ENCODE measurements at regions not wholly inside any gene's neighbourhood (a gene's known extent, or its start where the extent isn't known, plus 50 kb on each side); places are given as distances from the start of the nearest gene placed in this dataset.

DNA sequence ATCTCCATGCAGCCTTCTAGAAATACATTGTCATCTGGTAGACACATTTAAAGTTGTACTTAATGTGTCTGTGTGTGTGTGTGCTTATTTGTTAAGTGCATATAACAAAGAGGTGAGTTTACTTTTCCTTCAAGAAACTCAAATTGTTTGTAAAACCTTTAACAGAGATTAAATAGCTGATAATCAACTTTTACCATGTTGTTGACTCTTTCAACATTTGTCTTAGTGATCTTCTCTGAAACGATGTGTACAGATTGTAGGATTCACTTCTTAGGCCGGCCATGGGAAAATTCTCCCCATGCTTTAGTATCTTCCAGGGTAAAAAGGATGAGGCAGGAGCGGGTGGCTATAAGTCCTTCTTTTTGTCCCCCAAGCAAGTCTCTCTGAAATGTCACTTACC lies 292.9 kb upstream of the MAF start:
- Histone ChIP-seq H3K27ac (no peak overlapping the region), H3K9me3 (ENCODE audit: insufficient read depth, low read depth) (no peaks in the 10 kb centered on the region), H3K9me2 (ENCODE audit: insufficient read depth) (no peaks in the 10 kb centered on the region), H3K36me3 (ENCODE audit: low read depth) (no peaks in the 10 kb centered on the region), H3K4me2 (no peak overlapping the region), H2AFZ (no peak overlapping the region), H3K27me3 (ENCODE audit: insufficient read depth, low read depth) (peaks cover 48% of the 10 kb centered on the region), H3K79me2 (ENCODE audit: low read depth) (no peaks in the 10 kb centered on the region), H3K4me3 (no peak overlapping the region), H4K20me1 (ENCODE audit: insufficient read depth) (no peaks in the 10 kb centered on the region), H3K4me1 (replicated peaks; ENCODE audit: insufficient read depth) (no peaks in the 10 kb centered on the region), H3F3A (ENCODE audit: insufficient read depth, low read depth) (no peaks in the 10 kb centered on the region)
- DNase-seq, result no peak
- TF ChIP-seq EZH2 (IDR thresholded peaks at IDR 0.05; ENCODE audit: low read depth) (no peak), CTCF (conservative IDR thresholded peaks at IDR 0.05) (no peak)
- ChIA-PET POLR2A (ENCODE audit: unreplicated experiment) (no interaction called here), CTCF (no interaction called here)
- intact Hi-C loops (cut with micrococcal nuclease; ENCODE audit: unreplicated experiment), result no loop called here
- no TSS peak for BruUV-seq (replicated peaks)

- no peak overlapping the region for H3K4me2 ChIP-seq
- H2AFZ ChIP-seq, result no peak overlapping the region
- H3F3A ChIP-seq (ENCODE audit: insufficient read depth, low read depth), result no peaks in the 10 kb centered on the region
- BruUV-seq (replicated peaks), result no TSS peak
- TF ChIP-seq EZH2 (IDR thresholded peaks at IDR 0.05; ENCODE audit: low read depth) (no peak), CTCF (conservative IDR thresholded peaks at IDR 0.05) (no peak)
- no peaks in the 10 kb centered on the region for H3K9me3 ChIP-seq (ENCODE audit: insufficient read depth, low read depth)
- H3K27me3 ChIP-seq (ENCODE audit: insufficient read depth, low read depth), result peaks cover 48% of the 10 kb centered on the region
- no peaks in the 10 kb centered on the region for H4K20me1 ChIP-seq (ENCODE audit: insufficient read depth)
- POLR2A ChIA-PET (ENCODE audit: unreplicated experiment), result no interaction called here
- no peak for DNase-seq
- H3K9me2 ChIP-seq (ENCODE audit: insufficient read depth), result no peaks in the 10 kb centered on the region
- no peaks in the 10 kb centered on the region for H3K79me2 ChIP-seq (ENCODE audit: low read depth)
- H3K27ac ChIP-seq, result no peak overlapping the region
- no peak overlapping the region for H3K4me3 ChIP-seq
- H3K4me1 ChIP-seq (replicated peaks; ENCODE audit: insufficient read depth), result no peaks in the 10 kb centered on the region
- intact Hi-C loops (cut with micrococcal nuclease; ENCODE audit: unreplicated experiment), result no loop called here
- CTCF ChIA-PET, result no interaction called here
- H3K36me3 ChIP-seq (ENCODE audit: low read depth), result no peaks in the 10 kb centered on the region
These were observed 291.7 kb upstream of the MAF start for GRCh38 chr16:79892278-79892677.

- H3K4me1 ChIP-seq (replicated peaks; ENCODE audit: insufficient read depth), result no peaks in the 10 kb centered on the region
- no peak overlapping the region for H3K4me3 ChIP-seq
- H3K79me2 ChIP-seq (ENCODE audit: low read depth), result no peaks in the 10 kb centered on the region
- H3K9me3 ChIP-seq (ENCODE audit: insufficient read depth, low read depth), result no peaks in the 10 kb centered on the region
- H3K9me2 ChIP-seq (ENCODE audit: insufficient read depth), result no peaks in the 10 kb centered on the region
- intact Hi-C loops (cut with micrococcal nuclease; ENCODE audit: unreplicated experiment), result no loop called here
- TF ChIP-seq CTCF (conservative IDR thresholded peaks at IDR 0.05) (no peak), EZH2 (IDR thresholded peaks at IDR 0.05; ENCODE audit: low read depth) (no peak)
- no peaks in the 10 kb centered on the region for H3K36me3 ChIP-seq (ENCODE audit: low read depth)
- ChIA-PET POLR2A (ENCODE audit: unreplicated experiment) (no interaction called here), CTCF (no interaction called here)
- H4K20me1 ChIP-seq (ENCODE audit: insufficient read depth), result no peaks in the 10 kb centered on the region
- H3K4me2 ChIP-seq, result no peak overlapping the region
- peaks cover 43% of the 10 kb centered on the region for H3K27me3 ChIP-seq (ENCODE audit: insufficient read depth, low read depth)
- no peak for DNase-seq
- no peak overlapping the region for H2AFZ ChIP-seq
- H3K27ac ChIP-seq, result no peak overlapping the region
- no TSS peak for BruUV-seq (replicated peaks)
- no peaks in the 10 kb centered on the region for H3F3A ChIP-seq (ENCODE audit: insufficient read depth, low read depth)
These were observed 290.9 kb upstream of the MAF start for GRCh38 chr16:79891458-79891857.

Data from PC-9 (cell line).